ENCODE measurements at regions not wholly inside any gene's neighbourhood (a gene's known extent, or its start where the extent isn't known, plus 50 kb on each side); places are given as distances from the start of the nearest gene placed in this dataset.
"Not testable (repeated sequence)": the region's sequence is repeated elsewhere in the genome, so short reads cannot be mapped to it uniquely, and the experiment has no call there.

DNA sequence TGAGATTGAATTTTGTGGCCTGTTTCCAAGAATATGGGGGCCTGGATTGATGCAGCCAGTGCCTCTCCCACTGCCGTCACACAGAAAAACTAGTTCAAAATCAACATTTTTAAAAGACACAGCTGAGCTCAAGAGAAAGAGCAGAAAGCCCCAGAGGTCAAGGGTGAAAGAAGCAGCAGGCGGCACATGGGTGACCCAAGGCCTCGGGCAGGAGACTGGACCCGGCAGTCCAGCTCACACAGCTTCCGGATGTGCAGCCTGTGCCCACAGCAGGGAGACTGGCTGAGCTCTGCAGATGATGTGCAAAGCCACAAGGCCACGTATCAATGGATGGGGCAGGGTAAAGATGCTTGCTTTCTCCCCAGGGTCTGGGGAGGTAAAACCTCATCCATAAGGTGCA lies 50.4 kb upstream of the RNF32 start:
- DNase-seq: no peak

GRCh38 chr7:156589808-156590207 lies 50.8 kb upstream of the RNF32 start:
- DNase-seq: no peak

- DNase-seq: no peak
Measured at GRCh38 chr7:156585926-156586325, 54.6 kb upstream of the RNF32 start.

DNA sequence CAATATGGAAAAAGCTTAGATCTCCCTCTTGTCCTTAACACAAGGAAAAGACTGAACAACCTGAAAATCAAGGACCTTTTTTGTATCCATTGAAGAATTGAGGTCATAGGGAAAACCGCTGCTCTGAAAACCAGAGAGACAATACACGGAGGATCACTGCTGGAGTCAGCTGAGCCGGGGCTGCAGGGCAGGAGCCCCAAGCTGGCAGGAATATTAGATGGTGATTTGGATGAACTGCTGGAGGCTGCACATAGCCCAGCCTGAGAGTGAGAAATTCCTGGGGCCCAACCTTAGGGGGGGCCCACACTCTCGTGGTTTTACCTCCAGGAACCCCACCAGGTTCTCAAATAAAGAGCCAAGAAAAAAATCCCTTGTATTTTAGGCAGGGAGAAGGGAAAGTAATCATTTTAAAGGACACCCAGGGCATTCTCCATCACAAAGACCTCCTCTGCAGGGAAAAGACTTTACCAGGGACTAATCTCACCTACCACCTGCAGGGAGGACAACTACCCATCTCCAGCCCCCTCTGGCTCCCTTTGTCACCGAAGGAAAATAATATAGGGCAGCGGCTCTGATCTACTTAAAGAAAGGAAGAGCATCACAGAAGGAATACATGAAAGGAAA lies 55.4 kb upstream of the RNF32 start:
- DNase-seq: no peak

DNA sequence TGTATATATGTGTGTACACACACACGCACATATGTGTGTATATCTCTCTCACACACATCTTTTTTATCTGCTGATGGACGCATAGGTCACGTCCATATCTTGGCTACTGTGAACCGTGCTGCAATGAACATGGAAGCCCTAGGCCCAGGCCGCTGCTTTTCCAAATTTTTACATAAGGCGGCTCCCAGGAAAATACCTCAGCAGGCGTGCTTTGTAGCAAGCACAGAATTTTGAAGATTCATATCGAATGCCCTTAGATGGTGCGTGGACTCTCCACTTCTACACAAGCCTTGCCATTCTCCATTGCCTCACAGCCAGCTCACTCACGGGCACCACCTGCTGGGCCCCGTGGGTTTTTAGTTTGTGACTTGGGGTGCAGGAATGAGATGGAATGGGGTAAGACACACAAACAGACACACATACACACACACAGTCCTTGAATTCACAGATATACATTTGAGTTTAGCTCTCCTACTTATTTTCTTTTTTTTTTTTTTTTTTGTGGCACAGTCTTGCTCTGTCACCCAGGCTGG lies 57.9 kb upstream of the RNF32 start:
- DNase-seq: no peak

- DNase-seq: no peak
Measured at GRCh38 chr7:156580036-156580435, 60.5 kb upstream of the RNF32 start.

GRCh38 chr7:156579566-156579965 lies 61.0 kb upstream of the RNF32 start:
- DNase-seq: no peak

GRCh38 chr7:156578978-156579430 lies 61.6 kb upstream of the RNF32 start:
- no peak for DNase-seq

DNA sequence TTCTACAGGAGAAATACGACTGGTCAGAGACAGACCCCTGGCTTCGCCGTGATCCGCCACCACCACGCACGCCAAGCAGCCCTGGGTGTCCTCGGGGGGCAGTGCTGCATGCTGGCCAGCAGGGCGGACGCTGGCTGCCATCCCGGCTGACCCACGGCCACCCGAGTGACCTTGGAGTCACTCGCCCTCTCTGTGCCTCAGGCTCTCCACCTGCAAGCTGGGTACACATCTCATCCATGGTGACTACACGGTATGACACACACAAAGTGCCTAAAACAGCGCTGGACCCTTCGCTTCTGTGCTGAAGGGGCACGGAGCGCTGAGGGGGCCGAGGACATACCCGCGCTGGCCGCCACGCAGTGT lies 62.0 kb upstream of the RNF32 start:
- DNase-seq: no peak

GRCh38 chr7:156577645-156578577 lies 62.7 kb upstream of the RNF32 start:
- no peak for DNase-seq

GRCh38 chr7:156576216-156577058 lies 64.1 kb upstream of the RNF32 start:
- no peak for DNase-seq

DNA sequence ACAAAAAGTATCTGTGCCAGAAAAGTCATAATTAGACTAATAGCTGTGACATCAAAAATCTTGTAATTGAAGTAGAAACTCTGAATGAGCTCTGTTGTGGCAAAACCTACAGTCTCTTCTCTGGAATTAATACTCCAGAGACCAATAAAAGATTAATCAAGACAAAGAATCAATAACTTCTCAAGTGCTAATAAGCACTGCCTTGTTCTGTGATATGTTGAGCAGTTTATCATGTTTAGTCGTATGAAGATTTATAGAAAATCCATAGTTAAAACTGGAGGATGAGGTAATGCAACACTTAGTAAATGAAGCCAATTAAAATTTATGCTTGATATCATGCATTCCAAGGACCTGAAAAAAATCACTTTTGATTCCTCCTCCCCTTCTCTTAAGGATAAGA lies 72.3 kb upstream of the RNF32 start:
- no peak for DNase-seq

DNA sequence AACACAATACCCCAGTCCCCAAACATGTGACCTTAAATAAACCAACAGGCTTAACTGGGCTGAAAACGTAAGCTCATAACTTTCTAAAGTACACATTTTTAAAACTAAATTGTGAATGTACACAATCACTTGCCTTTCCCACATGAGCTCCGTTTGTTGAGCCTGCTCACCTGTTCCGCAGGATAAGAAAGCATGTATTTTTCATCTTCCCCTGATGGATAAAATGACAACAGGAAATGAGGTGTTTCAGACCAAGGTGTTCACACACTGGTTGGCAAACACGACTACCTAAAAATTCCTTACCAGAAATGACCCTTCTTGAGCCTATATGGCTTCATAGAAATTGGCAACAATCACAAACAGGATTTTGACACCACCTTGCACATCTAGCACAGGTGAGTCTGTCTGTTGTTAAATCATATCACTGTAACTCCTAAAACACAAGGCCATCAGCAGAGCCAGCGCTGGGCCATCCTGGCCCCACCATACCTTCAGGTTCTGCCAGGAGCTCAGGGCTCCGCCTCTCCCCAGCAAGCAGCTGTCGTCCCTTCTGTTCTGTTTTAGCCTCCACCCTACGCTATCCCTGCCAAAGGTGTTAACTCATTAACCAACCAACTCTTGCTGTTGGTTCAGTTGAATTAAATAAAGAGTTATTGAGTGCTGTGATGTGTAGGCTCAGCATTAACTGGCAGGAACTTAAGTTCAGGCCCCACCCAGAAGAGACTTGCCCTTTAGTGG lies 73.6 kb upstream of the RNF32 start:
- no peak for DNase-seq

- DNase-seq: not testable (repeated sequence)
Measured at GRCh38 chr7:156565002-156565401, 75.6 kb upstream of the RNF32 start.

GRCh38 chr7:156560696-156561095 lies 79.9 kb upstream of the RNF32 start:
- no peak for DNase-seq

- no peak for DNase-seq
Measured at GRCh38 chr7:156560075-156560474, 80.5 kb upstream of the RNF32 start.

DNA sequence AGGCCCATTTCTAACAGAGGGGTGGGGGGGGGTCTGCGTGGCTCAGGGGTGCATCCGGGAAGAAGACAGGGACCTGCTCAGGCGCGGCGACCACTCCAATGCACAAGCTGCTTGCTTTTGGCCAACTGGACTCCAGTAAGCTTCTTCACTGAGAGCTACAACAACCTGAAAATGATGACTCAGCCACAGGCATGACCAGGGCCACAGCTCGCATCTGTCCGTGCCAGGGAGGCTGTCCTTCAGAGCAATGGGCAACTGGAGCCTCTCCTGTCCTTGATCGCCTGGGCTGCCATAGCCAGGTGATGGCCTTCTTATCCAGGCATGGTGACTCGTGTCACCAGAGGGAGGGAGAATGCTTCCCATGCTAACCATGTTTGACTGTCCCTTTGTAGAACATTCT lies 81.6 kb upstream of the RNF32 start:
- no peak for DNase-seq

GRCh38 chr7:156558198-156558597 lies 82.4 kb upstream of the RNF32 start:
- no peak for DNase-seq

GRCh38 chr7:156556083-156556482 lies 84.5 kb upstream of the RNF32 start:
- no peak for DNase-seq

- no peak for DNase-seq
Measured at GRCh38 chr7:156554488-156554887, 86.1 kb upstream of the RNF32 start.

DNA sequence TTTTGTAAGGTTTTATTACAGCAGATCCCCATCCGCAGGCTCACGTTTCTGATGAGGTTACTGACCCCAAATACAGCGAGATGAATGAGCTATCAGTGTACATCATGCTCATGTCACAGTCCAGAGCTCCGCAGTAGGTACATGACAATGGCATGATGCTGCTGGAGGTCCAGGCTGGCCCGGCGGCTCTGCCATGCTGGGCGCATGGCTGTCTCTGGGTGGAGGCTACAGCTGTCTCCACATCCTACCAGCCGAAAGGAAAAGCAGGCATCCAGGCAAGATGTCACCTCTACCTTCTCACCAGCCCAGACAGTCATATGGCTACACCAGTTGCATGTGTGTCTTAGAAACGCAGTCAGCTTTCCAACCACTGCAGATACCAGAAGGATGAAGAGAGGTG lies 90.9 kb upstream of the RNF32 start:
- DNase-seq: no peak

Measured in muscle of arm (tissue), 1 donor.